Posterior cingulate gyrus (tissue), 11 donors: ENCODE measurements at regions not wholly inside any gene's neighbourhood (a gene's known extent, or its start where the extent isn't known, plus 50 kb on each side); places are given as distances from the start of the nearest gene placed in this dataset.

Experiments used
- DNase-seq, 10 donors: peaks; one replicate each; pipeline versions ENCODE4 v3.0.0 to v3.0.0-alpha.2; 2020 to 2021; ENCODE audit warnings: mixed read lengths in 3 of 10
- intact Hi-C: fragments of 100-400 bp; cut with DNase I; formaldehyde crosslinking; loops from one replicate; pipeline ENCODE4 v1.15.1; 2023

DNA sequence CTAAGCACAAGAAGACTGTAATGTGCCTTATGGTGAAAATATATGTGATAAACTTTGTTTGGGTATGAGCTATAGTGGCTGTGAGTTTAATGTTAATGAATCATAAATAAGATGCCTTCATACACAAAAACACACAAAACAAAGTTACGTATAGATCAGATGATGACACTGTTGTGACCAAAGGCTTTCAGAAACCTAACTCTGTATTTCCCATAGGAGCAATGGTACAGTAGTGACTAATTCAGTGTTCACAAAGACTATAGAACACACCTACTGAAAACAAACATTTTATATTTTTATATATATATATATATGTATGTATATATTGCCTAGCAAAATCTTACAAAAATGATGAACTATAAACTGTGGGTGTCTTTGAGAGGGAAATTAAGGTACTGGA is 393.8 kb upstream of the DCN start:
- DNase-seq, result no peak
- intact Hi-C loops, result loop anchor here (5.0 to 10.0 kb wide), 2 partner anchors 448 to 566 kb away; no protein-coding TSS in a partner anchor

DNA sequence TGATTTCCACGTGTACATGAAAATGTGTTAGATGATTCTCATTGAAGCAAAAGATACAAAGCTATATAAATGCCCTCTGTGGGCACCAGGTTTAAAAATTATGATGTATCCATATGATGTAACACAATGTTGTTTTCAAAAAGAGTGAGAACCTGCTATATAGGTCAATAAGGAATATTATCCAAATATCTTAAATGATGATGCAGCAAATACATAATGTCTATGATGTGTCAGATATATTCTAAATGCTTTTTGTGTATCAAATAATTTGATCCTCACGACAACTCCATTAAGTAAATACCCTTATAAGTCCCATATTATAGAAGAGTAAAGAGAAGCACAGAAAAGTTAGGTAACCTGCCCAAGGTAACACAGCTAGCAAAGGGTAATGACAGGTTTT is 393.0 kb upstream of the DCN start:
- intact Hi-C loops, result loop anchor here (5.0 to 10.0 kb wide), 2 partner anchors 449 to 567 kb away; no protein-coding TSS in a partner anchor
- DNase-seq, result no peak

DNA sequence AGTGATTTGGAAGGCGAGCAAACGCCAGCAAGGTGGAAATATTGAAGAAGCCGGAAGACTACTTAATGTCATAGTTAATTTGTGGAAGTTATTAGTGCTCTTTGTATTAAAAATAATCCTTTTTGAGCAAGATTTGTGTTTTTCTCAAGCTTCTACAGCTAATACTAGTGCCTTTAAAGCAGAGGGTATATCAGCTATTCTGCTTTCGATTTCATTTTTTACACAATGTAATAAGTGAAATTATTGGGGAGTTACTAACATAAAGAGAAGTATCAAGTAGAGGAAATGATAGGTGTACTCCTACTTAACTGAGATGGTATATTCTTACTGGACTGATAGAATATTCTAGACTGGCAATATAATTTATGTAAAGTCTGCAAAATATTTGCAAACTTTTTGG is 392.4 kb upstream of the DCN start:
- DNase-seq, result no peak
- intact Hi-C loops, result loop anchor here (5.0 to 10.0 kb wide), 2 partner anchors 450 to 567 kb away; no protein-coding TSS in a partner anchor

DNA sequence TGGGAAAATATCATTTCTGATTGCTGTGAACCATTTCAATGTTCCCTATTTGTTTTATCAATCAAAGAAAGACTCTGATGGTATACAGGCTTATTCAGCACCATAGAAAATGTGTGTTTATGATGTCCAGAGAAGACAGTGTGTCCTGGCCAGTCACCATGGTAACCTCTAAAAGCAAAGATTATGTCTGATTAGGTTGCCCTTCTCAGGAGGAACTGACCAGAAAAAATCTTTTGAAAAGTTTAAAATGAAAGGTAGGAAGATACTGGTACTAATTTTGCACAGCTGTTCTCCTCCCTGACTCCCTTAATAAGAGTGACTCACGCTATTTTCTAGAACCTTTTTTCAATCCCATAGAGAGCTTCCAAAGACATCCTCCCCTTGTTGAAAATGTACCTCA is 391.8 kb upstream of the DCN start:
- DNase-seq, result no peak
- intact Hi-C loops, result loop anchor here (10.0 kb wide), 1 partner anchor 450 kb away; no protein-coding TSS in a partner anchor

DNA sequence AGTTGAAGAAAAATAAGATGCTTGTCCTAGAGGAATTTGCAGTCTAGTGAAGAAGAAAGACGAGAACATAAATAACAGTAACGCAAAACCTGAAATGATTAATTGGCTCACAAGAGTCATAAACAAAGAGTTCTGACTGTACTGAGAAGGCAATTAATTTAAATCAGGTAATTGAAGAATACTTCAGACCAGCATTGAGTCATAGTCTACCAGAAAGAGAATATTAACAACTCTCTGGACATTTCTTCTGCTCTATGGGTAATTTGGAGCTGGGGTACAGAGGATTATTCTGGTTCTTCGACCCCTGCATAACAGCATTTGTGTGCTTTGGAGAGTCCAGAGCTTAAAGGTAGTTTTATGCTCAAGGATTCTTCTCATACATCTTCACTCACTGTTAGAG is 390.3 kb upstream of the DCN start:
- intact Hi-C loops, result loop anchor here (10.0 kb wide), 1 partner anchor 452 kb away; no protein-coding TSS in a partner anchor
- DNase-seq, result no peak

DNA sequence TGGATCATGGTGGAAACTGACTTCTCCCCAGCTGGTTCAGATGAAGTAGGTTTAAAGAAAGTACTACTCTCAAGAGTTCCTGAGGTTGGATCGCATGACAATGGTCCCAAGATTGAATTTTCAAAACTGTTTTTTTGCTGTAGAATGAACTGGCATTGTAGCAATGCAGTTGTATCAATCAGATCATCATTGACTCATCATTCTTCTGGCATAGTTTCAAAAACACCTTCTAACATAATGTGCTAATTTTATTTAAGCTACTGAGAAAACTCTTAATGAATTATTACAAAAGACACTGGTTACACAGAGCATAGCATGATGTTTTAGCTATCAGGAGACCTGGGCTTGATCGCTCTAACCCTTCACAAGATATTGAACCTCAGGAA is 384.5 kb upstream of the DCN start:
- DNase-seq, result no peak
- intact Hi-C loops, result no loop called here

DNA sequence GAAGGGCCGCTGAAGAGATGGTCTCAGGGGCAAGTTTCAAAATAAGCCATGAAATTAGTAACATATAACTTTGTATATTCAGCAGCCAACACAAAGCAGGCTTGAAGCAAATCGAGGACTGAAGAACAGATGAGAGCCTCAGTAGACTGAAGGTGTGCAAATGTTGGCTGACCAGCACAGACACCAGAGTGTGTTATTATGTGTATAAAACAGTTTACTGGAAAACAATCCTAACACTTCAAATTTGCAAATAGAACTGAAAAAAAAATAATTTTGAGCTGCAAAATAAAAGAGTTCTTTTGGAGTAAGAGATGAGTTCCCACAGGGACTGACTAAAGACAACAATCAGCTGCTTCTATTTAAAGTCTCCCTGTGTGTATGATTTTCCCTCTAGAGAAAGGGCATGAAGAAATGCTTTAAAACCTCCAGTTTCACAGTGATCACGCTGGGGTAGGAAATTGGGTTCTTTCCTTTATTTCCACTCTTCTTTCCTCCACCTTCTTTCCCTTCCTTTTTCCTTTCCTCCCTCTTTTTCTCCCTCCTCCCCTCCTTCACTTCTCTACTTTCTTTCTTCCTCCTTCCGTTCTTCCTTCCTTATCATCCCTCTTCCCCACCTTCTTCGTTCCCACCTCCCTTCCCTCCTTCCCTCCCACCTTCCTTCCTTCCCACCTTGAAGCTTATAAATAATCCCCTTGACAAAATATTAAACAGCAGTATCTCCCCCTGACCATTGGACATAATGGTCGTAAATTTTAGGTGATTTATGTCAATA is 383.9 kb upstream of the DCN start:
- intact Hi-C loops, result no loop called here
- peak in 1 of 10 donors; percentile 61 for DNase-seq

DNA sequence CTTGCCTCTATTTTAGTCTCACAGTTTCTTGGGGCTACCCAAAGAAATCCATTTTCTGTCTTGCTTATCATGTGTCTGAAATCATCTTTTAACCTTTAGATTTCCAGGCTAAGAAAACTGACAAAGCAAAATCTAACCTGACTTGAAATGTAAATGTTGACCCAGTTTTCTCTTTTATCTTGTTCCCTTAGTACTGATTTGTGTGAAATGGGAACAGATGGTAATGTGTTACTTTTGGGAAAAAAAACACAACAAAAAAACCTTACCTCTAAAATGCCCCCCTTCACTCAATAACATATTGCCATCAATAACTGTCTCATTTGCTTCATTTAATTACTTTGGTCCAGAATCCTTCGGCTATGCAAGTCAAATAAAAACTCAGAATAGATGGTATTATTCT is 383.2 kb upstream of the DCN start:
- no peak for DNase-seq
- intact Hi-C loops, result no loop called here

DNA sequence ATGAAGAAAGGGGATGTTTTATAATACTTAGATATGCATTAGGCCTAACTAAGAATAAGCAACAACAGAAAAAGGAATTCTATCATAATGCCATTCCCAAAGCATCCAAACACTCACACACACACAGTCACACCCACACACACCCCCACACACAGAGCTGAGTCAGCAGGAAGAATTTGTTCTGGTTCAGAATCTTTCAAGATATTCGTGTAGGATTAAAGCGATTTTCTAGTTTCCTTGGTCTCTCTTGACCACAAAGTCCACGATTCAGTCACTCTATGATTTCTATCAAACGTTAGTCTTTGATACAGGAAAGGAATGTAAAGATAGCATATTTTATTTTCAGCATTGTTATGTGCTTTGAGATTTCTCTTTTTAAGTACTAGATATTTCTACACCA is 382.6 kb upstream of the DCN start:
- peak in 2 of 10 donors; percentile 59 to 71 for DNase-seq
- intact Hi-C loops, result no loop called here

DNA sequence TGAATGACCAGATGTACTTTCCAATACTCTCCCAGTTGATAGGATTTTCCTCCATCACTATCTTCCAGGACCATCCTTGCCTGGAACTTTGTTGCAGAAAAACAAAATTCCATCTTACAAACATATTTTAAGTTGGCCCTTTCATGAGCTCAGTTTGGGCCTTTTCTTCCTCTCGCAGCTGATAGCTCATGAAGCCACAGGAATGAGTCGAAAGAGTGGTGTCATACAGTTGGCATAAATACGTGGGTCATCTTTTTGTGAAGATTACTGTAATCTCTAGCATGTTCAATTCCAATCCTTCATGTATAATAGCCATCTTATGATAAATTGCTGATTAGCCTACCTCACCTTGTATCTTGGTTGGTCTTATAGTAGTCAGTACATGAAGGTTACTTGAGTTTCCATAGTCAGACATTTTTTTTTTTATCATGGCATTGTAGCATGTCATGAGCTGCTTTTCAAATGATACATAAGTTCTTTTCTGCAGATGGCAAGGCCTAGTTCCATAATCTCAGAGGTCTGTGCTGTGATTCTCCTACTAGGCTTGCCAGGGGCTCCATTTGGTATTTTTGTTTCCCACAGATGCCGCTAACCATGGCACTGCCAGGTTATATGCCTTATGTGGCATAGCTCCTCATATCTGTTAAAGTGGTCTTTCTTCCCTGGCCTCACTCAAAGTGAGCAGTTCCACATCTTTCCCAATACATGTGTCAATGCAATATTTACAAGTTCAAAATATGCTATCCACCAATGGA is 380.6 kb upstream of the DCN start:
- intact Hi-C loops, result no loop called here
- DNase-seq, result no peak

DNA sequence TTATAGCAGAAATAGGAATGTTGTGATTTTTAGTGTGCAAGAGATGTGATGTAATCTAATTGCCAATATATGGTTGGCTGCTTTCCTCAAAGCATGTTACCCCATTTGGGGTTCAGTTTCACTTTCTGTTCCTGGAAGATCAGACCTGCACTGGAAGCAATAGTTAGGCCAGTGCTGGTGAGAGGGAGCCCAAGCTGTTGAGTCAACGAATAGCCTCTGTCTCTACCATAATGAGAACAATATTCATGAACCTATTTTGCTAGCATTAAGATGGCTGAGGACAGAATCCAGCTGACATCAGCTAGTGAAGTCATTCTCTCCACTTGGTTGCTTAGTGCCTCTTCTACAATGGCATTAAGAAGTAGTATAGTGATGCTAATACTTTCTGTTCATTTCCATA is 379.9 kb upstream of the DCN start:
- DNase-seq, result no peak
- intact Hi-C loops, result no loop called here

DNA sequence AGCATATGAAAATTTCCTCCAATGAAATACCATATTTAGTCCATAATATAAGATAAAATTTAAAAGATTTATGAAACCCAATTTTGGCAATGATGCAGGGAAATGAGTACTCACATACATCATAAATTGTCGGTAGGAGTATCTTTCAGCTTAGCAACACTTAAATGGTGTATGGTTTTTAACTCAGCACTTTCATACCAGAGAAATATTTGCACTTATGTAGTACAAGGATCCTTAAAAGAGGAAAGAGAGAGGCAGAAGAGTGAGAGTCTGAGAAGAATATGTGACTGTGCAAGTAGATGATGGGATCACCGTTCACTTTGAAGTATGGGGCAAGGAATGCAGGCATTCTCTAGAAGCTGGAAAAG is 379.3 kb upstream of the DCN start:
- intact Hi-C loops, result no loop called here
- DNase-seq, result no peak

DNA sequence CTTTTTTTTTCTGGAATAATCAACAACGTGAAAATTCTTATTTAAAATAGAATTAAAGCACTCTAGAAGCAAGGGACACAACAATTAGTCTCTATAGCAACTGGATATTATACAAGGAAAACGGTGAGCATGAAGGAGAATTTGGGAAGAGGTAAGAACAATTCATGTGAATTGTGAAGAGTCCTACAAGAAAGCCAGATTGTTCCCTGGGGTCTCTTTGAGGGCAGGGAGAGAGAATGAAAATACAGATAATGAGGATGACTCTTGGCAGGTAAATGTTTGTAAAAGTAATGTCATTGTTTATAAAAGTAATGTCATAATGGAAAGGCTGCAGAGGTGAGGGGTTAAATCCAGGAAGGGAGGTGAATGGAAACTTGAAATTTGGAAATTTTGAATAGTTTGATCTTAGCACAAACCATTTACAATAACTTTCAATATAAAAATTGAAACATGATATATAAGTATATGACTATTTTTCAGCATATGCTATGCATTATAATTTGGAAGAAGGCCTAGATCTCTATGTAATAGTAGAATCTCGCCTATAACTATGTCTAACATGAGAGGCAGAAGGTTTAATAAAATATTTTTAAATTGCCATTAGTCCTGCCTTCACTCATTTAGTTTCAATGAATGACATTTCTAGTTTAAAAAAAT is 378.8 kb upstream of the DCN start:
- no peak for DNase-seq
- intact Hi-C loops, result no loop called here

DNA sequence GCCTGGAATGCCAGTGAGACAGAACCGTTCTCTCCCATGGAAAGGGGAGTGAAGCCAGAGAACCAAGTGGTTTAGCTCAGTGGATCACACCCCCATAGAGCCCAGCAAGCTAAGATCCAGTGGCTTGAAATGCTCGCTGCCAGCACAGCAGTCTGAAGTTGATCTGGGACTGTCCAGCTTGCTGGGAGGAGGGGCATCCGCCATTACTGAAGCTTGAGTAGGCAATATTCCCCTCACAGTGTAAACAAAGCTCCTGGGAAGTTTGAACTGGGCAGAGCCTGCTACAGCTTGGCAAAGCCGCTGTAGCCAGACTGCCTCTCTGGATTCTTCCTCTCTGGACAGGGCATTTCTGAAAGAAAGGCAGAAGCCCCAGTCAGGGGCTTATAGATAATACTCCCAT is 374.3 kb upstream of the DCN start:
- DNase-seq, result peak in 1 of 10 donors; percentile 64
- intact Hi-C loops, result no loop called here

DNA sequence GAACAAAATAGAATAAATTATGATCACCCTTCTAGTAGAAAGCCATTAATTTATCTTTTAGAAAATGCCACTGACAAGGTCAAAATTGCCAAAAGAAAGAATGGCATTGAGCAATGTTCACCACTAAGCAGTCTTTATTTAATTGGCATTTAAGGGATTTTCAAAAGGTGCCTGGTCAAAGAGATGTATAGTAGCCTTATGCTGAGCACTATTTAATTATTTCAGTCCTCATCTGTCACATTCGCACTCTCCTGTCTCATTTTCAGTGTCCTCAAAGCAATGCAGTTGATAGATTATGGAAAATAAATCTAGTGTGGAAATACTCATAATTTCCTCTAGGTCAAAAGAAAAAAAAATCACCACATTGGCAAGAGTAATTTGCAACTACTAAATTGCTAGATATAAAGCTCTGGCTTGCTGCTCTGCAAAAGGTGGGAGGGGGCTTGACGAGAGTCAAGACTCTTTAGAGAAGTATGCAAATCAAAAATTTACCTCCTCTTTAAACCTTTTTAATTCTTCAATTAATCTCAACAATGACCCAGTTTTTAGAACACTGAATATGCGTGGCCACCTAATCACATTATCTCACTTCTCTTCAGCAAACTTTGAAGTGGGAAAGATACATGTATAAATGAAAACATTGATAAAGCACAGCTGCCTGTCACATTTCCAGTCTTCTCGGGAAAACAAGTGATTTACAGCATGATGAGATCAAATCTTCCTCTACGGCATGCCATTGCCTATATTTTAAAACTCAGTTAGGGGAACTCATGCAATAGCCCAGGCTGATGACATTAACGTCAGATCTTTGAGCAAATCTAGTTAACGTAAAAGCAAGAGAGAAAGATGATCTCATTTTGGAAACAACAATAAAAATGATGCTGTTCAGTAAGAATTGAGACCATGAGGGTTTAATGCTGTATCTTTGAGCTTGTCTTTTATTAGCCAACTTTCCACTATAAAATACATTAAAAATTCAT is 373.1 kb upstream of the DCN start:
- no peak for DNase-seq
- intact Hi-C loops, result no loop called here

DNA sequence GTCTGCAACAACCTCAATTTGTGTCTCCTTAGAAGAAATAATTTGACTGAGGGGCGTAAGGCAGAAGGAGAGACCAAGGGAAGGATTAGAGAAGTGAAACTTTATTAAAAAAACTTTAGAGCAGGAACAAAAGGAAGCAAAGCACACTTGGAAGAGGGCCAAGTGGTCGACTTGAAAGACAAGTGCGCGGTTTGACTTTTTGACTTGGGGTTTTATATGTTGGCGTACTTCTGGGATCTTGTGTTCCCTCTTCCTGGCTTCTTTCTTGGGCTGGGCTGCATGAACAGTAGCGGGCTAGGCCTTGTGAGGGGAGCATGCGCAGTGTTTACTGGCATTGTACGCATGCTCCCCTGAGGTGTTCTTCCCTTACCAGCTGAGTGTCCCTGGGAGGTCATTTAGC is 369.3 kb upstream of the DCN start:
- intact Hi-C loops, result no loop called here
- DNase-seq, result no peak

DNA sequence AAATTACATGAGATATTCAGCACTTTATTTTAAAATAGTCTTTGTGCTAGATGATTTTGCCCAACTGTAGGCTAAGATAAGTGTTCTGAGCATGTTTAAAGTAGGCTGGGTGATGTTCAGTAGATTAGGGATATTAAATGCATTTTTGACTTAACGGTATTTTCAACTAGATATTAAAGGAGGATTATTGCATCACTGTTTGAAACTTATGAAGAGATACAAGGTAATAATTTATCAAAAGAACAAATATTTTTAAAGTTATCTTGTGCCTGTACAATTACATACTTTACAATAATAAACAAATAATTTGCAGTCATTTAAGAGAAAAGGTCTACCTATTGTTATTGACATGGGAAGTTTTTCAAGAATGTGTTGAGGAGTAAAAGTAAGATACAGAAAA is 368.6 kb upstream of the DCN start:
- no peak for DNase-seq
- intact Hi-C loops, result no loop called here

DNA sequence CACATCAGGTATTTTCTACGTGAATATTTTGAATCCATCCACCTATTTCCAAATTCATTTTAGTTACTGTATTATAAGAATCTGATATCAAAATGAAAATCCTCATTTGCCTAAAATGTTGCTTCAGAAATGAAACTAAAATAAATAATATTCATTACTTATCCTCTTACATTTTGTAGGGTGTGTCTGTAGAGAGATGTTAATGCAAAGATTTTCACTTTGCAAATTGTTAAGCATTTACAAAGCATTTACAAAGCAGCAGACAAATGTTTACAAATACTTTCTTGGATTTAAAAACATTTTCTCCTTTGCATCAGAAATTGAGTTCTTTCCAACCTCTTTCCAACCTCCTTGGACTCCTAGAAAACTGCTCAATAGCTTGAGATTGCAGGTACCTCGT is 360.0 kb upstream of the DCN start:
- DNase-seq, result no peak
- intact Hi-C loops, result no loop called here

DNA sequence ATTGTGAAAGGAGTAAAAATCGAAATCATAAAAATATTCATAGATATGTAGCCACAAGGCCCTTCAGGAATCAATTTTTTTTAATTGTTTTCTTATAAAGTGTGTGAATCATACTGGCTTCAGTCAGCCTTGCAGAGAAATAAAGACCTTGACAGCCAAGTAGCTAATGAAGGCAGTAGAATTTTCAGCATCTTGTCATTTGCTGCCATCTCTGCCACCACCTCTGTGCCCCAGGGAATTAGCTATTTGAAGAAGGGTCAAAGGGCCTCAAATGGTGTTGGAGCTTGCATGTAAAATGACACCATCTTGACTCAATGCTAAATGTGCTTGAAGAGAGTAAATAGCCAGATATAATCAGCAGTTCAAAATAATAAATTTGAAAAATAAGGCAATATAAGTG is 359.4 kb upstream of the DCN start:
- no peak for DNase-seq
- intact Hi-C loops, result no loop called here

DNA sequence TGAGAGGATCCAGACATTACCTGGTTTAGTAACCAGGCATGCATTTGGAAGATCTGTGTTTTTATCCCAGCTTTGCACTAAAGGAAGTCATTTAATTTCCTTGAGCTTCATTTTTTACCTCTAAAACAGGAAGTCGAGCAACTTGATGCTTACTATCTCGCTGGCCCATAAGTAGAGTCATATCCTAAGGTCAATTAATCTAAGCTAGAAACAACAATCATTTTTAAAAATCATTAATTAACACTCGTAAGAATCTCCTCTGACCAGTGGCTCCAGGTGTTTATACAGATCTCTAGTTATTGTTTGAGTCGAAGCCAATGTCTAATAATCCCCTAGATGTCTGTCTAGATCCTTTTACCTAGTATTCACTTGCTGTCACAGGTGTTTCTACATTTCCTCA is 355.8 kb upstream of the DCN start:
- no peak for DNase-seq
- intact Hi-C loops, result no loop called here
